GM12878 (cell line): ENCODE measurements at regions not wholly inside any gene's neighbourhood (a gene's known extent, or its start where the extent isn't known, plus 50 kb on each side); places are given as distances from the start of the nearest gene placed in this dataset.

Experiments
- ATAC-seq: fragments of 200-7000 bp; cut with Tn5 transposase; 3 replicates; pipeline ENCODE4 v1.9.1; 2020; ENCODE audit warnings: mild to moderate bottlenecking, moderate library complexity
- BruUV-seq: library from RNA; stranded (reverse); fragments of 400-500 nt; replicated peaks from 2 replicates; lab custom pipeline; 2021; lab: Mats Ljungman, UMichigan
- CTCF ChIA-PET: fragments of 300-600 bp; sonication (Branson Sonifier 250); formaldehyde crosslinking; extraction: SDS; loops from one replicate; lab custom pipeline; 2021; ENCODE audit warnings: inconsistent platforms; lab: Yijun Ruan, JAX
- POLR2A ChIA-PET: fragments of 350-600 bp; formaldehyde crosslinking; extraction: SDS; loops from one replicate; lab custom pipeline; 2021; ENCODE audit warnings: inconsistent platforms; lab: Charles Lee
- RAD21 ChIA-PET: fragments of 300-600 bp; sonication (Branson Sonifier 250); formaldehyde crosslinking; loops from one replicate; lab custom pipeline; 2023; ENCODE audit warnings: antibody characterized with exemption; ENCODE audit not compliant: unreplicated experiment; lab: Charles Lee
- SMC1A ChIA-PET: fragments of 300-600 bp; sonication (Branson Sonifier 250); formaldehyde crosslinking; loops from one replicate; lab custom pipeline; 2023; ENCODE audit not compliant: unreplicated experiment, uncharacterized antibody; lab: Charles Lee
- DNase-seq: peaks from one replicate; pipeline ENCODE4 v3.0.0-alpha.2; 2011; ENCODE audit warnings: low read depth, low spot score
- FAIRE-seq: peaks from 3 replicates; lab custom pipeline; 2011; peaks lifted over from hg19 to GRCh38; lab: Jason Lieb, UNC
- H2AFZ ChIP-seq: 2 replicates; pipeline ENCODE4 v1.6.0; 2011; ENCODE audit warnings: low read depth, low read length, control low read depth; ENCODE audit not compliant: control insufficient read depth
- H3K27ac ChIP-seq: 2 replicates; pipeline ENCODE4 v1.5.1; 2011; ENCODE audit warnings: control low read depth; ENCODE audit not compliant: control insufficient read depth, insufficient read depth
- H3K27me3 ChIP-seq, 2 experiments: replicated peaks in 1 of 2; 2 replicates each; pipeline versions ENCODE4 v1.6.0 to v1.6.1; 2011; ENCODE audit warnings: low read length in 1 of 2; ENCODE audit not compliant: control insufficient read depth in 2 of 2, insufficient read depth in 2 of 2
- H3K36me3 ChIP-seq, 2 experiments: 2 replicates each; pipeline ENCODE4 v1.5.1; 2011; ENCODE audit warnings: low read length in 1 of 2; ENCODE audit not compliant: control insufficient read depth in 2 of 2, insufficient read depth in 2 of 2
- H3K4me1 ChIP-seq: 2 replicates; pipeline ENCODE4 v1.6.1; 2011; ENCODE audit warnings: mild to moderate bottlenecking, low read length, moderate library complexity, mixed read lengths; ENCODE audit not compliant: control insufficient read depth, insufficient read depth
- H3K4me2 ChIP-seq: 2 replicates; pipeline ENCODE4 v1.6.0; 2011; ENCODE audit warnings: control low read depth; ENCODE audit not compliant: control insufficient read depth, insufficient read depth
- H3K4me3 ChIP-seq: fragments of 200-600 bp; sonication (generic); 2 replicates; pipeline ENCODE4 v1.5.1; 2016
- H3K79me2 ChIP-seq: 2 replicates; pipeline ENCODE4 v1.6.0; 2011; ENCODE audit warnings: low read length; ENCODE audit not compliant: control insufficient read depth, insufficient read depth
- H3K9ac ChIP-seq: 2 replicates; pipeline ENCODE4 v1.8.0; 2011; ENCODE audit warnings: low read length, control low read depth, mixed read lengths; ENCODE audit not compliant: control insufficient read depth, insufficient read depth
- H3K9me3 ChIP-seq: replicated peaks from 3 replicates; pipeline ENCODE4 v1.5.1; 2011; ENCODE audit warnings: mild to moderate bottlenecking, low read length; ENCODE audit not compliant: control insufficient read depth, insufficient read depth
- H4K20me1 ChIP-seq: 2 replicates; pipeline ENCODE4 v1.6.0; 2011; ENCODE audit not compliant: control insufficient read depth, insufficient read depth
- CHD4 ChIP-seq: fragments of 200-600 bp; sonication (generic); IDR thresholded peaks from 2 replicates; pipeline ENCODE4 v1.6.1; 2016; ENCODE audit warnings: mild to moderate bottlenecking
- FOXK2 ChIP-seq: fragments of 450-650 bp; IDR thresholded peaks from 2 replicates; pipeline ENCODE4 v1.6.1; 2017; ENCODE audit warnings: mild to moderate bottlenecking, moderate library complexity
- LARP7 ChIP-seq: fragments of 450-650 bp; IDR thresholded peaks from 2 replicates; pipeline ENCODE4 v1.6.1; 2017; ENCODE audit warnings: mild to moderate bottlenecking
- MEF2B ChIP-seq: fragments of 450-650 bp; IDR thresholded peaks from 2 replicates; pipeline ENCODE4 v1.6.1; 2018; ENCODE audit warnings: mild to moderate bottlenecking, moderate library complexity; ENCODE audit not compliant: partially characterized antibody, poor library complexity, severe bottlenecking
- PAX8 ChIP-seq: fragments of 450-650 bp; IDR thresholded peaks from 2 replicates; pipeline ENCODE4 v1.6.1; 2017; ENCODE audit warnings: mild to moderate bottlenecking, moderate library complexity
- RUNX3 ChIP-seq: IDR thresholded peaks from 2 replicates; pipeline ENCODE4 v1.6.1; 2012; ENCODE audit warnings: low read length, inconsistent platforms
- SREBF1 ChIP-seq: IDR thresholded peaks from 2 replicates; pipeline ENCODE4 v1.6.1; 2012; ENCODE audit warnings: mild to moderate bottlenecking, low read length
- SREBF2 ChIP-seq: IDR thresholded peaks from 2 replicates; pipeline ENCODE4 v1.6.1; 2012; ENCODE audit warnings: mild to moderate bottlenecking, low read length
- TCF3 ChIP-seq: IDR thresholded peaks from 2 replicates; pipeline ENCODE4 v1.6.1; 2012; ENCODE audit warnings: low read depth, mild to moderate bottlenecking, low read length, borderline replicate concordance; ENCODE audit not compliant: insufficient read depth
- ZNF24 ChIP-seq: fragments of 450-650 bp; IDR thresholded peaks from 2 replicates; pipeline ENCODE4 v1.6.1; 2017; ENCODE audit warnings: antibody characterized with exemption, mild to moderate bottlenecking
- ZNF384 ChIP-seq: IDR thresholded peaks from 2 replicates; pipeline ENCODE4 v1.6.1; 2012; ENCODE audit warnings: low read depth, mild to moderate bottlenecking, low read length, improper control_type of control experiment, borderline replicate concordance
- WGBS: methylation state at CpG from one replicate; pipeline ENCODE4 v1.1.6; 2016; ENCODE audit warnings: low lambda C conversion rate; ENCODE audit not compliant: insufficient replicate concordance, insufficient coverage; ENCODE audit errors: missing lambda C conversion rate; 5-methylcytosine and 5-hydroxymethylcytosine counted together
- in situ Hi-C: fragments of 300-500 bp; cut with MboI; formaldehyde crosslinking; loops from 9 replicates; pipeline ENCODE4 v1.14.3; 2018; ENCODE audit warnings: mixed read lengths
- intact Hi-C: fragments of 100-400 bp; cut with micrococcal nuclease; formaldehyde crosslinking; loops from one replicate; pipeline ENCODE4 v1.14.2; 2022; ENCODE audit not compliant: unreplicated experiment
- TF ChIP-seq, protein P1 (sequence below): fragments of 450-650 bp; IDR thresholded peaks from 2 replicates; pipeline ENCODE4 v1.6.1; 2017; ENCODE audit warnings: antibody characterized with exemption, mild to moderate bottlenecking, moderate library complexity
- TF ChIP-seq, protein P2 (sequence below): fragments of 450-650 bp; IDR thresholded peaks from 2 replicates; pipeline ENCODE4 v1.6.1; 2017; ENCODE audit warnings: mild to moderate bottlenecking
- TF ChIP-seq, protein P3 (sequence below): fragments of 450-650 bp; IDR thresholded peaks from 2 replicates; pipeline ENCODE4 v1.6.1; 2016; ENCODE audit warnings: mild to moderate bottlenecking, moderate library complexity, borderline replicate concordance

DNA sequence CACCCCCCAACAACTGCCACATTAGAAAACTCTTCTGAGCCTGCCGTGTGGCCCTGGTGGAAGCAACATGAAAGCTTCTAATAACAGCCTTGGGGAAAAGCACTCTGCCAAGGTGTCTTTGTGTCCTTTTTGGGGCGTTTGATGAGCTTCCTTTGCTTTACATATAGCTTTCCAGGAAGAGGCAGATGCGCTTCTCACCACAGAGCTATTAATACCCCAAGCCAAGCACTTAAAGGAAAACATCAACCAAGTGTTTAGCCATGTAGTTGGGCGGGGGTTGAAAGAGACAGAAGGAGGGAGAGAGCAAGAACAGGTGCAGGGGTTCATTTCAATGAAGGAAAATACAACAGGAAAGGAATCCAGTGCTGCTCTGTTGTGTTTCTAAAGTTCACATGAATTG lies 176.1 kb downstream of the VAPA start:
- no peak overlapping the region for H3K27ac ChIP-seq
- H2AFZ ChIP-seq, result no peak overlapping the region
- no peak overlapping the region for H3K4me2 ChIP-seq
- FAIRE-seq (no peak), DNase-seq (no peak), ATAC-seq (no peak)
- BruUV-seq, result no TSS peak
- H3K4me1 ChIP-seq, result no peaks in the 10 kb centered on the region
- WGBS, result 1% methylated on average over 4 of the region's 4 CpGs
- H3K4me3 ChIP-seq, result no peak overlapping the region
- intact Hi-C loops, result no loop called here
- CTCF ChIA-PET, result no interaction called here
- in situ Hi-C loops, result no loop called here
- POLR2A ChIA-PET, result no interaction called here
- H3K9ac ChIP-seq, result no peak overlapping the region
- H3K27me3 ChIP-seq, result peaks cover 0 to 3% of the 10 kb centered on the region in 2 experiments; a peak in 2 of 4 replicates
- SMC1A ChIA-PET, result no interaction called here
- no peaks in the 10 kb centered on the region for H3K36me3 ChIP-seq
- H4K20me1 ChIP-seq, result no peaks in the 10 kb centered on the region
- H3K9me3 ChIP-seq, result no peaks in the 10 kb centered on the region
- H3K79me2 ChIP-seq, result no peaks in the 10 kb centered on the region
- RAD21 ChIA-PET, result no interaction called here
- TF ChIP-seq FOXK2, result no peak
- TF ChIP-seq, protein P1, sequence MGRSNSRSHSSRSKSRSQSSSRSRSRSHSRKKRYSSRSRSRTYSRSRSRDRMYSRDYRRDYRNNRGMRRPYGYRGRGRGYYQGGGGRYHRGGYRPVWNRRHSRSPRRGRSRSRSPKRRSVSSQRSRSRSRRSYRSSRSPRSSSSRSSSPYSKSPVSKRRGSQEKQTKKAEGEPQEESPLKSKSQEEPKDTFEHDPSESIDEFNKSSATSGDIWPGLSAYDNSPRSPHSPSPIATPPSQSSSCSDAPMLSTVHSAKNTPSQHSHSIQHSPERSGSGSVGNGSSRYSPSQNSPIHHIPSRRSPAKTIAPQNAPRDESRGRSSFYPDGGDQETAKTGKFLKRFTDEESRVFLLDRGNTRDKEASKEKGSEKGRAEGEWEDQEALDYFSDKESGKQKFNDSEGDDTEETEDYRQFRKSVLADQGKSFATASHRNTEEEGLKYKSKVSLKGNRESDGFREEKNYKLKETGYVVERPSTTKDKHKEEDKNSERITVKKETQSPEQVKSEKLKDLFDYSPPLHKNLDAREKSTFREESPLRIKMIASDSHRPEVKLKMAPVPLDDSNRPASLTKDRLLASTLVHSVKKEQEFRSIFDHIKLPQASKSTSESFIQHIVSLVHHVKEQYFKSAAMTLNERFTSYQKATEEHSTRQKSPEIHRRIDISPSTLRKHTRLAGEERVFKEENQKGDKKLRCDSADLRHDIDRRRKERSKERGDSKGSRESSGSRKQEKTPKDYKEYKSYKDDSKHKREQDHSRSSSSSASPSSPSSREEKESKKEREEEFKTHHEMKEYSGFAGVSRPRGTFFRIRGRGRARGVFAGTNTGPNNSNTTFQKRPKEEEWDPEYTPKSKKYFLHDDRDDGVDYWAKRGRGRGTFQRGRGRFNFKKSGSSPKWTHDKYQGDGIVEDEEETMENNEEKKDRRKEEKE, result no peak
- TF ChIP-seq RUNX3, result no peak
- no peak for TF ChIP-seq ZNF384
- no peak for TF ChIP-seq ZNF24
- no peak for TF ChIP-seq SREBF2
- no peak for TF ChIP-seq PAX8
- TF ChIP-seq, protein P2, sequence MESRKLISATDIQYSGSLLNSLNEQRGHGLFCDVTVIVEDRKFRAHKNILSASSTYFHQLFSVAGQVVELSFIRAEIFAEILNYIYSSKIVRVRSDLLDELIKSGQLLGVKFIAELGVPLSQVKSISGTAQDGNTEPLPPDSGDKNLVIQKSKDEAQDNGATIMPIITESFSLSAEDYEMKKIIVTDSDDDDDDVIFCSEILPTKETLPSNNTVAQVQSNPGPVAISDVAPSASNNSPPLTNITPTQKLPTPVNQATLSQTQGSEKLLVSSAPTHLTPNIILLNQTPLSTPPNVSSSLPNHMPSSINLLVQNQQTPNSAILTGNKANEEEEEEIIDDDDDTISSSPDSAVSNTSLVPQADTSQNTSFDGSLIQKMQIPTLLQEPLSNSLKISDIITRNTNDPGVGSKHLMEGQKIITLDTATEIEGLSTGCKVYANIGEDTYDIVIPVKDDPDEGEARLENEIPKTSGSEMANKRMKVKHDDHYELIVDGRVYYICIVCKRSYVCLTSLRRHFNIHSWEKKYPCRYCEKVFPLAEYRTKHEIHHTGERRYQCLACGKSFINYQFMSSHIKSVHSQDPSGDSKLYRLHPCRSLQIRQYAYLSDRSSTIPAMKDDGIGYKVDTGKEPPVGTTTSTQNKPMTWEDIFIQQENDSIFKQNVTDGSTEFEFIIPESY, result no peak
- no peak for TF ChIP-seq LARP7
- no peak for TF ChIP-seq CHD4
- TF ChIP-seq SREBF1, result no peak
- TF ChIP-seq MEF2B, result no peak
- TF ChIP-seq, protein P3, sequence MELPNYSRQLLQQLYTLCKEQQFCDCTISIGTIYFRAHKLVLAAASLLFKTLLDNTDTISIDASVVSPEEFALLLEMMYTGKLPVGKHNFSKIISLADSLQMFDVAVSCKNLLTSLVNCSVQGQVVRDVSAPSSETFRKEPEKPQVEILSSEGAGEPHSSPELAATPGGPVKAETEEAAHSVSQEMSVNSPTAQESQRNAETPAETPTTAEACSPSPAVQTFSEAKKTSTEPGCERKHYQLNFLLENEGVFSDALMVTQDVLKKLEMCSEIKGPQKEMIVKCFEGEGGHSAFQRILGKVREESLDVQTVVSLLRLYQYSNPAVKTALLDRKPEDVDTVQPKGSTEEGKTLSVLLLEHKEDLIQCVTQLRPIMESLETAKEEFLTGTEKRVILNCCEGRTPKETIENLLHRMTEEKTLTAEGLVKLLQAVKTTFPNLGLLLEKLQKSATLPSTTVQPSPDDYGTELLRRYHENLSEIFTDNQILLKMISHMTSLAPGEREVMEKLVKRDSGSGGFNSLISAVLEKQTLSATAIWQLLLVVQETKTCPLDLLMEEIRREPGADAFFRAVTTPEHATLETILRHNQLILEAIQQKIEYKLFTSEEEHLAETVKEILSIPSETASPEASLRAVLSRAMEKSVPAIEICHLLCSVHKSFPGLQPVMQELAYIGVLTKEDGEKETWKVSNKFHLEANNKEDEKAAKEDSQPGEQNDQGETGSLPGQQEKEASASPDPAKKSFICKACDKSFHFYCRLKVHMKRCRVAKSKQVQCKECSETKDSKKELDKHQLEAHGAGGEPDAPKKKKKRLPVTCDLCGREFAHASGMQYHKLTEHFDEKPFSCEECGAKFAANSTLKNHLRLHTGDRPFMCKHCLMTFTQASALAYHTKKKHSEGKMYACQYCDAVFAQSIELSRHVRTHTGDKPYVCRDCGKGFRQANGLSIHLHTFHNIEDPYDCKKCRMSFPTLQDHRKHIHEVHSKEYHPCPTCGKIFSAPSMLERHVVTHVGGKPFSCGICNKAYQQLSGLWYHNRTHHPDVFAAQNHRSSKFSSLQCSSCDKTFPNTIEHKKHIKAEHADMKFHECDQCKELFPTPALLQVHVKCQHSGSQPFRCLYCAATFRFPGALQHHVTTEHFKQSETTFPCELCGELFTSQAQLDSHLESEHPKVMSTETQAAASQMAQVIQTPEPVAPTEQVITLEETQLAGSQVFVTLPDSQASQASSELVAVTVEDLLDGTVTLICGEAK, result no peak
- no peak for TF ChIP-seq TCF3
